ENCODE measurements at regions not wholly inside any gene's neighbourhood (a gene's known extent, or its start where the extent isn't known, plus 50 kb on each side); places are given as distances from the start of the nearest gene placed in this dataset.

DNA sequence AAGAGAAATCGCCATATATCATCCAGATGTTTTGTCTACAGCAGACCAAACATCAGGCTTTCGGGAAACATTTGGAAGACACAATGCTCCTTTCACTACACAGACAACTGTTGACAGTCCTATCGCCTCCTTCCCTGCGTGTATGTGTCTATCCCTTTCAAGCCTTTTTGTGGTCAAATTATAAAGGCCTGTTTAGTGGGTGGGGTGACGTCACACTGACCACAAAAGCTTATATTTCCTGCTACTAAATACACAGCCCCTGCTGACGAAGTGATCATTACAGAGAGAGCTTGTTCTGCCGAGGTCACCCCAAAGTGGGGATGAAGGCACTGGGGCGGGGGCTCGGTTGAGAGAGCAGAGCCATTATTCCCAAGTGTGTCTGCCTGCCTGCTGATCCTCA, 302.7 kb upstream of the TNP1 start (continued):
- no peak for TF ChIP-seq E2F8 (IDR thresholded peaks at IDR 0.05; ENCODE audit: low read depth, partially characterized antibody)
- TF ChIP-seq ZZZ3 (IDR thresholded peaks at IDR 0.05; ENCODE audit: control insufficient read depth, insufficient read length, low read depth): no peak
- TF ChIP-seq EGR1 (IDR thresholded peaks at IDR 0.05; ENCODE audit: borderline replicate concordance in 1 of 2, low read depth in 2 of 2, low read length in 2 of 2): peak in 1 of 2 experiments; percentile 37; a peak in 1 of 3 replicates
- TF ChIP-seq SMC3 (IDR thresholded peaks at IDR 0.05; ENCODE audit: borderline replicate concordance, low read length): no peak; the same call in 1 of the 2 replicates
- TF ChIP-seq PAX5 (IDR thresholded peaks at IDR 0.05; ENCODE audit: borderline replicate concordance, low read depth, low read length): no peak
- TF ChIP-seq STAT3 (IDR thresholded peaks at IDR 0.05; ENCODE audit: low read depth, low read length): no peak
- no peak for TF ChIP-seq STAT1 (conservative IDR thresholded peaks at IDR 0.05)
- peak; percentile 87 for TF ChIP-seq ATF7 (IDR thresholded peaks at IDR 0.05; ENCODE audit: low read depth)
- no peak for TF ChIP-seq TARDBP (IDR thresholded peaks at IDR 0.05; ENCODE audit: borderline replicate concordance)
- no peak for TF ChIP-seq ZNF217 (IDR thresholded peaks at IDR 0.05)
- peak; percentile 87 for TF ChIP-seq CREB1 (IDR thresholded peaks at IDR 0.05; ENCODE audit: low read depth)
- no peak for TF ChIP-seq BMI1 (IDR thresholded peaks at IDR 0.05; ENCODE audit: borderline replicate concordance)
- no peak for TF ChIP-seq TAF1 (IDR thresholded peaks at IDR 0.05; ENCODE audit: borderline replicate concordance, low read depth, low read length)
- no peak for TF ChIP-seq USF2 (IDR thresholded peaks at IDR 0.05; ENCODE audit: borderline replicate concordance, low read depth, low read length)
- peak; percentile 12 to 40; a peak in 2 of 4 replicates for TF ChIP-seq EP300 (IDR thresholded peaks at IDR 0.05; ENCODE audit: borderline replicate concordance in 1 of 2, control insufficient read depth in 1 of 2, low read depth in 2 of 2, low read length in 2 of 2)
- peak; percentile 55; the same call in 1 of the 2 replicates for TF ChIP-seq MTA2 (IDR thresholded peaks at IDR 0.05; ENCODE audit: low read depth)
- TF ChIP-seq RBBP5 (conservative IDR thresholded peaks at IDR 0.05): no peak
- no peak for TF ChIP-seq TBL1XR1 (IDR thresholded peaks at IDR 0.05; ENCODE audit: low read depth, low read length)
- peak; percentile 92 for TF ChIP-seq CREM (IDR thresholded peaks at IDR 0.05; ENCODE audit: low read depth)
- TF ChIP-seq IKZF2 (IDR thresholded peaks at IDR 0.05): 0 out of 4 replicates have a peak, but pooled peaks of 1 of the 2 experiments have one; percentile 21
- no peak for TF ChIP-seq SIX5 (IDR thresholded peaks at IDR 0.05; ENCODE audit: low read depth, low read length, severe bottlenecking)
- no peak for TF ChIP-seq HDAC6 (IDR thresholded peaks at IDR 0.05; ENCODE audit: unreplicated experiment)

Measured in GM12878 (cell line).